ENCODE measurements at regions not wholly inside any gene's neighbourhood (a gene's known extent, or its start where the extent isn't known, plus 50 kb on each side); places are given as distances from the start of the nearest gene placed in this dataset.
"Not testable (repeated sequence)": the region's sequence is repeated elsewhere in the genome, so short reads cannot be mapped to it uniquely, and the experiment has no call there.

GRCh38 chr2:183614799-183615435 lies 490.7 kb downstream of the NUP35 start:
- DNase-seq (ENCODE audit: low read depth, low spot score), result no peak

GRCh38 chr2:183623227-183623626 lies 499.0 kb downstream of the NUP35 start:
- no peak for DNase-seq (ENCODE audit: low read depth, low spot score)

GRCh38 chr2:183630964-183631363 lies 506.7 kb downstream of the NUP35 start:
- no peak for DNase-seq (ENCODE audit: low read depth, low spot score)

- no peak for DNase-seq (ENCODE audit: low read depth, low spot score)
These were observed 531.9 kb downstream of the NUP35 start for GRCh38 chr2:183656121-183656520.

- DNase-seq (ENCODE audit: low read depth, low spot score), result no peak
These were observed 541.2 kb downstream of the NUP35 start for GRCh38 chr2:183665425-183665824.

GRCh38 chr2:183666031-183666430 lies 541.8 kb downstream of the NUP35 start:
- DNase-seq (ENCODE audit: low read depth, low spot score), result no peak

GRCh38 chr2:183671233-183671632 lies 547.0 kb downstream of the NUP35 start:
- no peak for DNase-seq (ENCODE audit: low read depth, low spot score)

- no peak for DNase-seq (ENCODE audit: low read depth, low spot score)
These were observed 554.7 kb downstream of the NUP35 start for GRCh38 chr2:183678908-183679307.

- no peak for DNase-seq (ENCODE audit: low read depth, low spot score)
These were observed 556.3 kb downstream of the NUP35 start for GRCh38 chr2:183680573-183680972.

GRCh38 chr2:183684686-183685085 lies 560.4 kb downstream of the NUP35 start:
- DNase-seq (ENCODE audit: low read depth, low spot score), result no peak

GRCh38 chr2:183696028-183696427 lies 571.8 kb downstream of the NUP35 start:
- no peak for DNase-seq (ENCODE audit: low read depth, low spot score)

GRCh38 chr2:183709829-183710228 lies 585.6 kb downstream of the NUP35 start:
- DNase-seq (ENCODE audit: low read depth, low spot score), result no peak

- DNase-seq (ENCODE audit: low read depth, low spot score), result no peak
These were observed 594.0 kb downstream of the NUP35 start for GRCh38 chr2:183718246-183718645.

GRCh38 chr2:183723278-183723677 lies 599.0 kb downstream of the NUP35 start:
- DNase-seq (ENCODE audit: low read depth, low spot score), result no peak

- DNase-seq (ENCODE audit: low read depth, low spot score), result no peak
These were observed 605.1 kb downstream of the NUP35 start for GRCh38 chr2:183729380-183729779.

- no peak for DNase-seq (ENCODE audit: low read depth, low spot score)
These were observed 616.0 kb downstream of the NUP35 start for GRCh38 chr2:183740241-183740640.

- no peak for DNase-seq (ENCODE audit: low read depth, low spot score)
These were observed 628.3 kb downstream of the NUP35 start for GRCh38 chr2:183752571-183752970.

- DNase-seq (ENCODE audit: low read depth, low spot score), result no peak
These were observed 634.8 kb downstream of the NUP35 start for GRCh38 chr2:183759033-183759432.

- DNase-seq (ENCODE audit: low read depth, low spot score), result no peak
These were observed 649.5 kb downstream of the NUP35 start for GRCh38 chr2:183773775-183774174.

- DNase-seq (ENCODE audit: low read depth, low spot score), result no peak
These were observed 655.8 kb downstream of the NUP35 start for GRCh38 chr2:183780072-183780471.

GRCh38 chr2:183782436-183782835 lies 658.2 kb downstream of the NUP35 start:
- DNase-seq (ENCODE audit: low read depth, low spot score), result no peak

- DNase-seq (ENCODE audit: low read depth, low spot score), result not testable (repeated sequence)
These were observed 664.6 kb downstream of the NUP35 start for GRCh38 chr2:183788796-183789195.

- DNase-seq (ENCODE audit: low read depth, low spot score), result not testable (repeated sequence)
These were observed 668.1 kb downstream of the NUP35 start for GRCh38 chr2:183792165-183792924.

Data from ELF-1 (cell line).